ENCODE measurements at regions not wholly inside any gene's neighbourhood (a gene's known extent, or its start where the extent isn't known, plus 50 kb on each side); places are given as distances from the start of the nearest gene placed in this dataset.

DNA sequence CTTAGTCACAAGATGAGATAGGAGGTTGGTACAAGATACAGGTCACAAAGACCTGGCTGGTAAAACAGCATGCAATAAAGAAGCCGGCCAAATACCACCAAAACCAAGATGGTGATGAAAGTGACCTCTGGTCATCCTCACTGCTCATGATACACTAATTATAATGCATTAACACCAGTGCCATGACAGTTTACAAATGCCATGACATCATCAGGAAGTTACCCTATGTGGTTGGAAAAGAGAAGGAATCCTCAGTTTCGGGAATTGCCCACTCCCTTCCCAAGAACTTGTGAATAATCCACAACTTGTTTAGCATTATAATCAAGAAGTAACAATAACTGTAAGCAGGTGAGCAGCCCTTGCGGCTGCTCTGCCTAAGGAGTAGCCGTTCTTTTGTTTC is 408.5 kb upstream of the RAG2 start:
- Histone ChIP-seq H4K20me1 (ENCODE audit: control insufficient read depth, insufficient read depth, insufficient read length) (no peaks in the 10 kb centered on the region), H3K79me1 (ENCODE audit: insufficient read depth, low read depth, low read length, poor library complexity, severe bottlenecking) (no peaks in the 10 kb centered on the region), H3K27ac (ENCODE audit: insufficient read length, low read depth, low read length) (no peak overlapping the region), H3K9ac (ENCODE audit: extremely low read depth, insufficient read length, low read length) (no peak overlapping the region), H3K27me3 (ENCODE audit: insufficient read depth, low read length) (no peaks in the 10 kb centered on the region), H3K9me3 (ENCODE audit: control insufficient read depth, low read depth, low read length) (no peaks in the 10 kb centered on the region), H3K14ac (ENCODE audit: insufficient read depth, low read length) (no peak overlapping the region), H3K23ac (ENCODE audit: insufficient read length, low read depth, low read length) (no peak overlapping the region), H3T11ph (ENCODE audit: low read length) (no peak overlapping the region), H2AK5ac (ENCODE audit: insufficient read length, low read length) (no peak overlapping the region), H3K18ac (ENCODE audit: insufficient read length, low read depth, low read length) (no peak overlapping the region), H2BK12ac (ENCODE audit: insufficient read length, low read depth, low read length) (no peak overlapping the region), H4K8ac (replicated peaks; ENCODE audit: insufficient read length, low read depth, low read length) (no peak overlapping the region), H3K4ac (ENCODE audit: low read depth, low read length) (no peak overlapping the region), H3K56ac (ENCODE audit: insufficient read length, low read depth, low read length) (no peak overlapping the region), H3K4me1 (ENCODE audit: insufficient read depth, low read length) (0 out of 2 replicates have a peak, but pooled peaks cover 2% of the 10 kb centered on the region), H2BK120ac (ENCODE audit: low read depth, low read length, poor library complexity, severe bottlenecking) (no peak overlapping the region), H2BK15ac (ENCODE audit: low read depth, low read length) (no peak overlapping the region), H3K23me2 (ENCODE audit: insufficient read length, low read depth, low read length, poor library complexity, severe bottlenecking) (no peaks in the 10 kb centered on the region), H4K5ac (ENCODE audit: insufficient read length, low read depth, low read length) (no peak overlapping the region), H2BK20ac (ENCODE audit: low read depth, low read length, poor library complexity, severe bottlenecking) (no peak overlapping the region), H2AFZ (ENCODE audit: low read length) (no peak overlapping the region), H2BK5ac (ENCODE audit: insufficient read length, low read length) (no peak overlapping the region), H3K4me2 (ENCODE audit: insufficient read depth, insufficient read length, low read length) (no peak overlapping the region), H3K79me2 (ENCODE audit: insufficient read depth, low read length) (no peaks in the 10 kb centered on the region), H4K91ac (ENCODE audit: insufficient read length, low read depth, low read length) (no peak overlapping the region)
- Mint-ChIP-seq H3K9me3 (peaks cover under 1 to 3% of the 10 kb centered on the region in 2 experiments; a peak in 1 of 5 replicates), H3K27me3 (ENCODE audit: low read depth) (no peaks in the 10 kb centered on the region), H3K4me3 (no peak overlapping the region), H3K4me1 (peaks cover 20 to 26% of the 10 kb centered on the region in 2 experiments), H3K36me3 (ENCODE audit: insufficient read depth in 1 of 3, low read depth in 3 of 3) (peaks cover 0 to 7% (median 0%) of the 10 kb centered on the region in 3 experiments; a peak in 3 of 7 replicates), H3K27ac (peak overlapping the region in 1 of 3 experiments; percentile 51; a peak in 2 of 7 replicates)
- no peak for DNase-seq
- TF ChIP-seq, protein P1, sequence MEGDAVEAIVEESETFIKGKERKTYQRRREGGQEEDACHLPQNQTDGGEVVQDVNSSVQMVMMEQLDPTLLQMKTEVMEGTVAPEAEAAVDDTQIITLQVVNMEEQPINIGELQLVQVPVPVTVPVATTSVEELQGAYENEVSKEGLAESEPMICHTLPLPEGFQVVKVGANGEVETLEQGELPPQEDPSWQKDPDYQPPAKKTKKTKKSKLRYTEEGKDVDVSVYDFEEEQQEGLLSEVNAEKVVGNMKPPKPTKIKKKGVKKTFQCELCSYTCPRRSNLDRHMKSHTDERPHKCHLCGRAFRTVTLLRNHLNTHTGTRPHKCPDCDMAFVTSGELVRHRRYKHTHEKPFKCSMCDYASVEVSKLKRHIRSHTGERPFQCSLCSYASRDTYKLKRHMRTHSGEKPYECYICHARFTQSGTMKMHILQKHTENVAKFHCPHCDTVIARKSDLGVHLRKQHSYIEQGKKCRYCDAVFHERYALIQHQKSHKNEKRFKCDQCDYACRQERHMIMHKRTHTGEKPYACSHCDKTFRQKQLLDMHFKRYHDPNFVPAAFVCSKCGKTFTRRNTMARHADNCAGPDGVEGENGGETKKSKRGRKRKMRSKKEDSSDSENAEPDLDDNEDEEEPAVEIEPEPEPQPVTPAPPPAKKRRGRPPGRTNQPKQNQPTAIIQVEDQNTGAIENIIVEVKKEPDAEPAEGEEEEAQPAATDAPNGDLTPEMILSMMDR (conservative IDR thresholded peaks at IDR 0.05): no peak
- no CpG with 5 or more reads among the region's 4 CpGs for WGBS (ENCODE audit: extremely low coverage, insufficient read length, low lambda C conversion rate)
